Muscle of back (tissue), 3 donors: ENCODE measurements at regions not wholly inside any gene's neighbourhood (a gene's known extent, or its start where the extent isn't known, plus 50 kb on each side); places are given as distances from the start of the nearest gene placed in this dataset.

Experiments
- DNase-seq, 3 donors: peaks; one replicate each; pipeline versions ENCODE4 v3.0.0 to v3.0.0-alpha.2; 2013

- DNase-seq, result no peak
These were observed 352.7 kb downstream of the CXCL12 start for GRCh38 chr10:44032216-44032615.

- peak; percentile 50 to 73 (median 59) for DNase-seq
These were observed 354.2 kb downstream of the CXCL12 start for GRCh38 chr10:44030738-44031137.

- no peak for DNase-seq
These were observed 354.8 kb downstream of the CXCL12 start for GRCh38 chr10:44030132-44030531.

GRCh38 chr10:44028384-44029137 lies 356.3 kb downstream of the CXCL12 start:
- no peak for DNase-seq

- peak in 2 of 3 donors; percentile 21 to 53 for DNase-seq
These were observed 360.4 kb downstream of the CXCL12 start for GRCh38 chr10:44024356-44025116.

GRCh38 chr10:44023517-44023916 lies 361.4 kb downstream of the CXCL12 start:
- DNase-seq, result no peak

- DNase-seq, result no peak
These were observed 362.7 kb downstream of the CXCL12 start for GRCh38 chr10:44022203-44022602.

GRCh38 chr10:44020322-44021111 lies 364.4 kb downstream of the CXCL12 start:
- DNase-seq, result peak in 1 of 3 donors; percentile 60

- no peak for DNase-seq
These were observed 367.3 kb downstream of the CXCL12 start for GRCh38 chr10:44017483-44018145.

GRCh38 chr10:44016589-44017482 lies 368.1 kb downstream of the CXCL12 start:
- no peak for DNase-seq

- no peak for DNase-seq
These were observed 367.2 kb upstream of the ZNF32 start for GRCh38 chr10:44015702-44016500.

- DNase-seq, result no peak
These were observed 366.1 kb upstream of the ZNF32 start for GRCh38 chr10:44014644-44015250.

GRCh38 chr10:44013981-44014380 lies 365.3 kb upstream of the ZNF32 start:
- no peak for DNase-seq

- no peak for DNase-seq
These were observed 364.2 kb upstream of the ZNF32 start for GRCh38 chr10:44012921-44013320.

GRCh38 chr10:44011603-44011981 lies 362.9 kb upstream of the ZNF32 start:
- DNase-seq, result no peak

GRCh38 chr10:44010873-44011602 lies 362.4 kb upstream of the ZNF32 start:
- DNase-seq, result no peak

GRCh38 chr10:44009891-44010632 lies 361.4 kb upstream of the ZNF32 start:
- DNase-seq, result peak in 1 of 3 donors; percentile 43
